EH (cell line): ENCODE measurements at regions not wholly inside any gene's neighbourhood (a gene's known extent, or its start where the extent isn't known, plus 50 kb on each side); places are given as distances from the start of the nearest gene placed in this dataset.
"Not testable (repeated sequence)": the region's sequence is repeated elsewhere in the genome, so short reads cannot be mapped to it uniquely, and the experiment has no call there.

Experiments
- DNase-seq: peaks from one replicate; pipeline ENCODE4 v3.0.0-alpha.2; 2015; ENCODE audit warnings: low read depth

DNA sequence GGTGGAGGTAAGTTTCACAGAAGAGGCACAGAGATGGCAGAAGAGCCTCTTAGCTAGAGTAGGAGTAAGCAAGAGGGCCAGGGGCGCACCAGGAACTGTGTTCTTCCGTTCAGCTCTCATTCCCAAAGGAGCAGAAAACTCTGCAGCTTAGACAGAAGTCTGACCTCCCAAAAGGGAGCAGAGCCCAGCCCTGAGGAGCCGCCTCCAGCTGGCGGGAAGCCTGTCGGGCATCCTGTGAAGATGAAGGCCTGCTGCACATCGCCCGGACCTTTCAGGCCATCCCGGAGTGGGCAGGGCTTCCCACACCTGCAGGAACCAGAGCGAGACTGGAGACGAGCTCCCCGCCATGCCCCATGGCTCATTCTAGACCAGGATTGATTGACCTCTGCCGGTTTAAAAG lies 1102.8 kb downstream of the BRD1 start:
- DNase-seq, result no peak

GRCh38 chr22:48722661-48723060 lies 1105.0 kb downstream of the BRD1 start:
- DNase-seq, result no peak

DNA sequence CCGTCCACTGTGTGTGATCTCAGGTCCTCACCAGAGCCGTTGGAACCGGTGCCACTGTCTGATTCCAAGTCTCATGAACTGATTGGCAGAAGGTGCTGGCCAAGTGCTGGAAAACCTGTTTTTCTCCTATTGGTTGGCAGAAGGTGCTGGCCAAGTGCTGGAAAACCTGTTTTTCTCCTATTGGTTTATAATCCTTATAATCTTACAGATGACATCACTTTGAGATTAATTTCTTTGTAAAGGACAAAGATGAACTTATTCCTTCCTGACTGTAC lies 1106.3 kb downstream of the BRD1 start:
- no peak for DNase-seq

- no peak for DNase-seq
These were observed 1106.8 kb downstream of the BRD1 start for GRCh38 chr22:48720662-48721394.

- DNase-seq, result no peak
These were observed 1107.6 kb downstream of the BRD1 start for GRCh38 chr22:48719978-48720661.

GRCh38 chr22:48718818-48719500 lies 1108.7 kb downstream of the BRD1 start:
- no peak for DNase-seq

DNA sequence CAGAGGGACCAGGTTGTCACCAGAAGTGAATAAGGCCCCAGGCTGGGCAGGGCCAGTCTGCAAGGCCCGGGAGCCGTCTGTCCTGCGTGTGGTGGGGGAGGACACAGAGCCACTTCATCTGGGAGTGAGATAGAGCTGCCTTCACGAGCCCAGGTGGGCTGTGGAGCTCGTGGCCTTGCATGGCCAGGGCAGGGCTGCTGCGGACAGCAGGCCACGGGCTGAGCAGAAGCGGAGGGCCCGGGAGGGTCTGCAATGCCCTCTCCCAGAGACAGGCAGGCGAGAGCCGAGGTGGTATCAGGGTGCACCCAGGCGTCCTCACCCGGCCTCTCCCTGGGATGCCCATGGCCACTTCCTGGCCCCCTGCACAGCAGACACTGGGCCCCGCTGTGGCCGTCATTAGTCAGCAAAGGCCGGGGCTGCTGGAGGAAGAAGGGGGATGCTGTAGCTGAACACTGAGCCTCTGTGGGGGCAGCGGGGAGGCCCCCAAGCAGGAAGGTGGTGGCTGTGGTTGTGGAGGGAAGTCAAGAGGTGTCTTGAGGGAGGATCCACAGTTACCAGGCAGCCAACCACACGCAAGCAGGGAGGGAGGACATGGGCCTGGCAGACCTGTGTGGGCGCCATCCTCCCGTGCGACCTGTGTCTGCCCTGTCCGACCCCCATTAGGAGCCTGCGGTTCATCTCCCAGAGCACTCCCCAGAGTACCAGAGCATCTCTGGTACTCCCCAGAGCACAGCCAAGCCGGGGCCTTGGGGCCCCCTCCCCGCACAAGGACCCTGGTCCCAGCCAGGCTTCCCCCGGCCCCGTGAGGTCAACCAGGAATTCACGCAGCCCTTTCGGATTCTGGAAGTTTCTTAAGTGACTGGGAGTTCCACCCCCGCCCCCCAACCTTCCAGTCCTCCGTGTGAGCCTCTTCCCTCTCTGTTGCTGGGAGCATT lies 1109.5 kb downstream of the BRD1 start:
- DNase-seq, result no peak

DNA sequence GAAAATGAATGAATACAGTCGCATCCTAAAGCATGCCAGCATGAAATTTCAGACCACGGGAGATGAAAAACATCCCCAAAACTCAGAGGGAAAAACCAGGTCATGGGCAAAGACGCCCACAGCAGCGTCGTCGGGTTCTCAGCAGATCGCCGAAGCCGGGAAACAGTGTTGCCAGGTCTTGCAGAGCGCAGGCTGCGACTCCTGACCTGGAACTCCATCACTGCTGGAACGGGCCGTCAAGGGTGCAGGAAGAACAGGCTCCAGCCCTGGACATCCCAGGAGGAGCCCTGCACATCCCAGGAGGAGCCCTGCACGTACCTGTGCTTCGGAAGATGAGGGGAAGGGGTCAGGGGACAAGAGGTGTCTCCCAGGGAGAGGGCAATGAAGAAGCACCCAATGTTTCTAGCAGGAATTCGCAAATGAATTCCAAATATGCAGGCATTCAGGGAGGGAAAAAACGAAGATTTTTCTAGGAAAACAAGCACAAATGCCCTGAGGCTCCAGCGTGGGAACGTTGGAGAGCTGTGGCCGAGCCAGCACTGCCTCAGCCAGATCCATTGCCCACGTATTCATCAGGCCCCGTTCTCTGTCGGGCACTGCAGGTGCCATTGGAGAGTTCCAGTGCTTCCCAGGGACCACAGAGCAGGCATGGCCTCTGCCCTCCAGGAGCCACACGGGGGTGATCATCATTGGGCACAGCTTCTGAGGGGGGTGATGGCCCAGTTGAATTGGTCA lies 1110.4 kb downstream of the BRD1 start:
- no peak for DNase-seq

DNA sequence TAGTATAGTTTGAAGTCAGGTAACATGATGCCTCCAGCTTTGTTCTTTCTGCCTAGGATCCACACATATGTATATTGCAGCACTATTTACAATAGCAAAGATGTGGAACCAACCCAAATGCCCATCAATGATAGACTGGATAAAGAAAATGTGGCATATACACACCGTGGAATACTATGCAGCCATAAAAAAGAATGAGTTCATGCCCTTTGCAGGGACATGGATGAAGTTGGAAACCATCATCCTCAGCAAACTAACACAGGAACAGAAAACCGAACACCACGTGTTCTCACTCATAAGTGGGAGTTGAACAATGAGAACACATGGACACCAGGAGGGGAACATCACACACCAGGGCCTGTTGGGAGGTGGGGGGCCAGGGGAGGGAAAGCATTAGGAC lies 1111.5 kb downstream of the BRD1 start:
- DNase-seq, result not testable (repeated sequence)

DNA sequence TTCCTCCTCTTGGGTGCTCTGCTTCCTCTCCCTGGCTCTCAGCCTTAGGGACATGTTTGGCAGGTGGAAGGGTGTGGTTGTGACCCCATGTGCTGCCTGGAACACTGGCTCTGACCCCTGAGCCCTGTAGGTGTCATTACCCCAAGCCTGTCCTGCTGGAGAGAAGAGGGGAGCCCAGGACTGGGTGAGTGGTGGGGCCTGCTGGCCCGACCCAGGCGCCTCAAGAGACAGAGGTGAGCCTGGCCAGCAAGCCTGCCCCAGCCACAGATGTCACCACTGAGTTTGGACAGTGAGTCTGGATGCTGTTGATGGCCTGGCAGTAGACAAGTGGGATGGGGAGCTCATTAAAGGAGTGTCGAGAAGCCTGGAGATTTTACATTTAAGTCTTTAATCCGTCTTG lies 1112.2 kb downstream of the BRD1 start:
- no peak for DNase-seq

- DNase-seq, result no peak
These were observed 1113.4 kb downstream of the BRD1 start for GRCh38 chr22:48714231-48714630.

DNA sequence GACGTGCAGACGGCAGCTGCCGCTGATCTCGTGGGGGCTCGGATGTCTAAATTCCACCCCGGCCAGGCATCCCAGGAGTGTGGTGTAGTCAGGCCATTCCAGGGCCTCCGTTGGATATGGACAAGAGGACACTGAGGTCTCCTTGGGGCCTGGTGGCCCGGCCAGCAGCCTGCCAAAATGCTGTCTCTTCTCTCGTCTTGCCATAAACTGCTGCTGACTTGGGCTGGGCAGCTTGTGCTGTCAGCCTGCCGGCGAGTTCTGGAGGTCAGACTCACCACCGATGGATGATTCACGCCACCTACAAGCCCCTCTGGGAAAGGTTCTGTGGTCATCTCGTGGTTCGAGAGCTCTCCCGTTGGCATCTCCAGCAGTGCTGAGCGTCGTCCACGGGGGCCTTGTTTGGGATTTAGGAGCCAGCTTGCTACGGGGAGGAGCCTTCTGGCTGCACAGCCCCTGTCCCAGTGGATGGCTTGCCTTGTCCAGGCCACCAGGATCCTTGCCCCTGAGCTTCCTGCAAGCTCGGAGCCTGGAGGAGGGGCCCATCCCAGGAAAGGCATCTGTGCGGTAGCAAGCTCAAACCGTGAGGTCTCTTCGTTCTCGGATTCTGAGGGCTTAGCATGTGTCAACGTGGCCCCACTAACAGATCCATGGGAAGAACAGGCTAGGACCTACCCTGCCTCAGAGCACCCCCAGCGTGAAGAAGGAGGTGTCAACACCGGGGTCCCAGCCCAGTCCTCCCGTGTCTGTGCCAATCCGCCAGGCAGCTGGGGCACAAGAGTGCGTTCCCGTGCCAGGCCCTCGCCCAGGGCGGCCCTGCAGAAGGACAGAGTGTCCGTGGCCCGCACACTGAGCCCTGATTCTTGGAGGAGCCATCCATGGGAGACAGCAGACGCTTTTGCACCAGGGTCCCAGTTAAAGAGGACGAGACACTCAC lies 1114.1 kb downstream of the BRD1 start:
- no peak for DNase-seq

- no peak for DNase-seq
These were observed 1115.0 kb downstream of the BRD1 start for GRCh38 chr22:48712558-48713271.

DNA sequence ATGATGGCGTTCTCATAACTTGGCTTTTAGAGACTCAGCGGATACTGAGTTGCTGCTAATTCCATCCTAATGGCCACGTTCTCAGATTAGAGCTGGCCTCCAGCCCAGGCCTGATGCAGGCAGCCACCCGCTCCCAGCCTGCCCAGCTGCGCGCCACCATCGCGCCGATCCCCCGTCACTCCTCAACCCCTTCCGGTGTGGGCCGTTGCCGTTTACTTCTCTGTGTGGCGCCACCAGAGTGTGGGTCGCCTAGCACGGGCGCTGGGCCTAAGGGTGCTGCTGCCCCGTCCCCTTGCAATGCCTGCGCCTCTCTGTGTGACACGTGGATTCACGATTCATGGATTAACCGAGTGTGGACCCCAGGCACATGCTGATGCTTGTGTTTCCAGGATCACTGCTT lies 1116.0 kb downstream of the BRD1 start:
- no peak for DNase-seq

GRCh38 chr22:48711031-48711431 lies 1116.6 kb downstream of the BRD1 start:
- no peak for DNase-seq

DNA sequence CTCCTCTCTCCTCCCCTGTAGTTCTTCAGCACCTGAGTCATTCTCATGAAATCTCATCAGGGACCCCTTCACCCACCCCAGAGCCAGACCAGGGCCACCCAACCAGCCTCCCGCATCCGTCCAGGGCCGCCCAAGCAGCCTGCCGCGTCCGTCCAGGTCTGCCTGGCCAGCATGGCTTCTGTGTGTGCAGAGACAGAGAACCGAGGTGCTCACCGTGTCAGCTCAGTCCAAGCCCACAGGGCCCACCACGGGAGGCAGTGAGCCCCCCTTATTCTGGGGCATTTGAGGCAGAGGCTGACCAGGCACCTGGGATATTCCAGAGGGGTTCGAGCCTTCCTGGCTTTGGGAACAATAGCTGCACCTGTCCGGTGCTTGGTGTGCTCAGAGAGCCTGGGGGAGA lies 1117.3 kb downstream of the BRD1 start:
- no peak for DNase-seq

DNA sequence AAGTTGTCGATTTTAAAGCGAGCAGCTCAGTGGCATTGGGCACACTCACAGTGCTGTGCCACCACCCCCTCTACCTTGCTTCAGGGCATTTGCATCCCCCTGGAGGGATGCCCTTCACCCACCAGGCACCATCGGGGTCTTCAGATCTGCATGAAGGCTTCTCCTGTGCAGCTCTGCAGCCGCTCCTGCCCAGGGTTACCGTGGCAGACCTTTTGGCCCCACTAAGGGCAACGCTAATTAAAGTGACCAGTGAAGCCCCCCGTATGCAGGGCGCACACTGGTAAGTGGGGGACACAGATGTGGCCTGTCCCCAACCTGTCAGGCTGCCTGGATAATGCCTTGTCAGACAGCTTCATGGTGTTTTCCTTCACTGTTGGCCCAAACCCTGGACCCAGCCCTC lies 1117.7 kb downstream of the BRD1 start:
- no peak for DNase-seq

GRCh38 chr22:48709453-48709852 lies 1118.2 kb downstream of the BRD1 start:
- DNase-seq, result no peak

DNA sequence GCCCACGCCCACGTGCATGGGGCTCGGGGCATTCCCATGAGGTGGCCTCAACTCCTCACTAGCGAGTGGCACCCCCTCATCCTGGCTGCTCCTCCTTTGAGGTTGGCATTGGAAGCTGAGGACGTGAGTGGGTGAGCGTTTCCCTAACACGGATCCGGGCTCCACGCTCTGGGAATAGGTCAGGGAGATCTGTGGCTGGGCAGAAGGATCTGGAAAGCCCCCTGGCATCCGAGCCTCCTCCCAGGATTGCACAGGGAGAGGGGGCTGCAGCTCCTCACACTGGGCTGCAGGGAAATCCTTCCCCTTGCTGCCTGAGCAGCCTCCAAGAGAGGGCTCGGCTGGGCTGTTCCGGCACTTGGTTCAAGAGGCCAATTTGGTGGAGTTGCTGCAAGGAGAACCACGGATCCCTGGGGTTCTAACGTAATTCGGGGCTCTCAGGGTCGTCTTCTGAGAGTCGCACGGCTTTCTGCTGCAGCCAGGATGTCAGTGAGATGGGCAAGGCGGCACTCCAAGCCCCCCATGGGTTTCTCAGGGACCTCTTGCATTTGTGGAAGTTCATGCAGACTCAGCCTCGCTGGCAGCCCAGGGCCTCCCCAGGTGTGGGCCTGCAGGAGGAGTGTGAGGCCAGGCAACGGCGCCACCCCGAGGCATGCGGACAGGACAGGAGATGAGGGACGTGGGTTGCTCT lies 1119.0 kb downstream of the BRD1 start:
- no peak for DNase-seq
